UCSD-AML1 (cell line): ENCODE measurements at regions not wholly inside any gene's neighbourhood (a gene's known extent, or its start where the extent isn't known, plus 50 kb on each side); places are given as distances from the start of the nearest gene placed in this dataset.
"Not testable (repeated sequence)": the region's sequence is repeated elsewhere in the genome, so short reads cannot be mapped to it uniquely, and the experiment has no call there.

Experiments
- DNase-seq: peaks from one replicate; lab custom pipeline; 2025; ENCODE audit not compliant: unreplicated experiment; lab: John Stamatoyannopoulos, UW

DNA sequence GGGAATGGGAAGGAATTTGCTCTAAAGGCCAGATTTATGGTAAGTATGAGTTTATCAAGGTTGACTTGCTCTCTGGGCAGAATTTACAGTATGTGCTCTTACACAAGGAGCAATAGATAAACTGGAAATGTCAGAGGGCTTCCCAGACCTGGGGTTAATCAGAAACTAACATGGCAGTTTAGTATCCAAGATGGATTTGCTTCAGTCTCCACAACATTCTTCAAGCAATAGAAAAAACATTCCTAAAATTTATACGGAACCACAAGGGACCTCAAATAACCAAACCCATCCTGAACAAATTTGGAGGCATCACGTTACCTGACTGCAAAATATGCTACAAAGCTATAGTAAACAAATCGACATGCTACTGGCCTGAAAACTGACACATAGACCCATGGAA is 606.7 kb upstream of the CHRM3 start:
- DNase-seq = no peak

GRCh38 chr1:238778113-238778512 is 608.3 kb upstream of the CHRM3 start:
- no peak for DNase-seq

- DNase-seq = no peak
Observed at GRCh38 chr1:238777551-238777950, 608.8 kb upstream of the CHRM3 start.

- no peak for DNase-seq
Observed at GRCh38 chr1:238776126-238776525, 610.2 kb upstream of the CHRM3 start.

GRCh38 chr1:238772322-238772721 is 614.0 kb upstream of the CHRM3 start:
- no peak for DNase-seq

DNA sequence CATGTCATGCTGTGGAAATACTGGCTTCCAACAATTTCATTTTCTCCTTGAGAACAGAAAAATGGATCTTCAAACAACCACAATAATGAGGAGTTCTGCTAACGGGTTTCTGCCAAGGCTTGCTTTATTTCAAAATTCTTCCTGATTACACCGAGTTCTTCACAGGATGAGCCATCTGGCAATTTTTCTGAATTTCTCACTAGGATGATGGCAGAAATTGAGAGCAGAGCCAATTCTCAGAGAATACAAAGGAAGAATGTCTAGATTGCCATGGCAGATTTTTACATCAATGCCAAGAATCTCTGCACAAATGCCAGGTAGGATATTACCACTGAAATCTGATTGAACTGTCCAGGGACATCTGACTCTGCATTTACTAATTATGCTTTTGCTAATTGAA is 619.0 kb upstream of the CHRM3 start:
- no peak for DNase-seq

DNA sequence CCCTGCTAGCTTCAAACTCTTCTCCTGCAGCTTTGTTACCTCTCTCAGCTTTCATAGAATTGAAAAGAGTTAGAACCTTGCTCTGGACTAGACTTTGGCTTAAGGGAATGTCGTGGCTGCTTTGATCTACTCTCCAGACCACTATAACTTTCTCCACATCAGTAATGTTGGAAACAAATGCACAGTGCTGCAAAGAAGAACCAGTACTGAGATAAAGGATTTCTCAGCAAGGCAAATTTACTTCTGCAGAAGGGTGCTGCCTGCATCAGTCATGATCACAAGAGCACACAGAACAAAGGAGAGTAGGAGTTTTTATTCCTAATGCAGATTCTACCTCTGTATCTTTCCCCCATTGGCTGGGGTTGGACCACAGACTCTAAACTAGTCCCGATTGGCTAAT is 621.6 kb upstream of the CHRM3 start:
- no peak for DNase-seq

DNA sequence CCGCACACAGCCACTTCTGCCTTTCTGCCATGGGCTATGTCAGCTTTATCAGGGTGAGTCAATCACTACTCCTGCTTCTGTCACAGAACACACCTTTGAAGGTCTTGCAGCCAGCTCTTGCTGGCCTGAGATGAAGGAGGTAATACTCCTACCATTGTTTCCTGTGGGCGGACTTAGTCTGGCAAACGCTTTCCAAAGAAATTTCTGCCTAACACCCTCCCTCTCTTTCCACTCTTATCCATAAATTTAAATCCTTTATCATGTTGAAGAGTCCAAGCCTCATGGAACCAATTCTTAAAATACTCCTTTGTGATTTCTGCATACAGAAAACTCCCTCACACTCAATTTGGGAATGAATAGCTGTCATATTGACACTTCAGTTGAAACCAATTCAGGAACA is 633.1 kb upstream of the CHRM3 start:
- DNase-seq = no peak

- DNase-seq = no peak
Observed at GRCh38 chr1:238752327-238752726, 634.0 kb upstream of the CHRM3 start.

DNA sequence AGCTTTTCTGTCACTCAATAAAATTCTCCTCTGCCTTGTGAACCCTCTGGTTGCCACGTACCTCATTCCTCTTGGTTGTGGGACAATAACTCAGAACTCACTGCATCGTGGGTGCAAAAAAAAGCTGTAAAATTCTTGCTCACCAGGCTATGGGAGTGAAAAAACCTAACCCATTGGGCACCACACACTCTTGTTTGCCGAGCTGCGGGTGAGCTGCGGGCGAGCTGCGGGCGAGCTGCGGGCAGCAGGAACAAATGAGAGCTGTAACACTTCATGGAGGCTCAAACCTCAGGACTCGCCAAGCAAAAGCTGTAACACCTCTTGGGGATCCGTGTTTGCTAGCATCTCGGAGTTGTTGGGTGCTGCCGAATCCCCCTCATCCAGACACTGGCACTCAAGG is 641.3 kb upstream of the CHRM3 start:
- no peak for DNase-seq

DNA sequence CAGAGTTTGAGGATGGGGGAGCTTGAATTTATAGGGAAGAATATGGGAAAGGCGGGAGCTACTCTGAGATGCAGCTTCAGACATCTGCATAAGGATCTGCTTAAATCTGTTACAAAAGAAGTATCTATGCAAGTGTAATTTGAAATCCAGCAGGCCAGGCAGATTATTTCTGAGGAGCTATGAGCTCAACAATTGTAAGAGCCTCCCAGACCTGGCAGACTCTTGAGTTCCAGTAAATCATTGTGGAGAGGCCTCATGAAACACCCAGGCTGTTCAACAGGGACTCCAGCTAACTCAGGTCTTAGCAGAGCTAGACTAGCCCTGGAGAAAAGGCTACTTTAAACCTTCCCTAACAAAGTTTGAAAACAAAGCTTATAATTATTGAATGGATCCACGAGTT is 647.5 kb upstream of the CHRM3 start:
- DNase-seq = no peak

DNA sequence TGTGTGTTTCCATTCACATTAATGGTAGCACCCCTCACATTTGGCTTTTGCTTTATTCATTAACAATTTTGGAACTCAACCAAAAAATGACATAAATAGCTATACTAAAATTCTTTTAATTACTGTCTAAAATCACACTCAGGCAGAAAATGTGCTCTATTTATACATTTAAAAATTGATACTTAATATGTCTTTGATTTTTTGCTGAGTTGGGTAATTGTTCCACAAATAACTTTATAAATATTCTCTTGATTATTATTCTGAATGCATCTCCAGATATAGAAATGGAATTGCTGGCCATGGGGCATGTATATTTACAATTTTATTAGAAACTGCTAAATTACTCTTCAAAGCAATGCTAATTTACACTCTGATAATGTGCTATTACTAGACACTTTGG is 658.7 kb upstream of the CHRM3 start:
- no peak for DNase-seq

DNA sequence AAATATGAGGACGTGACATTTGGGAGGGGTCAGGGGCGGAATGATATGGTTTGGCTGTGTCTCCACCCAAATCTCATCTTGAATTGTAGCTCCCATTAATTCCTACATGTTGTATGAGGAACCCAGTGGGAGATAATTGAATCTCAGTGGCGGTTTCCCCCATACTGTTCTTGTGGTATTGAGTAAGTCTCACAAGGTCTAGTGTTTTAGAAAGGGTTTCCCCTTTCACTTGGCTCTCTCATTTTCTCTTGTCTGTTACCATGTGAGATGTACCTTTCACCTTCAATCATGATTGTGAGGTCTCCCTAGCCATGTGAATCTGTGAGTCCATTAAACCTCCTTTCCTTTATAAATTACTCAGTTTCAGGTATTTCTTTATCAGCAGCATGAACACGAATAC is 663.6 kb upstream of the CHRM3 start:
- DNase-seq = no peak

GRCh38 chr1:238710697-238711096 is 675.7 kb upstream of the CHRM3 start:
- DNase-seq = no peak

- no peak for DNase-seq
Observed at GRCh38 chr1:238701024-238701423, 685.3 kb upstream of the CHRM3 start.

GRCh38 chr1:238690415-238690814 is 696.0 kb upstream of the CHRM3 start:
- no peak for DNase-seq

DNA sequence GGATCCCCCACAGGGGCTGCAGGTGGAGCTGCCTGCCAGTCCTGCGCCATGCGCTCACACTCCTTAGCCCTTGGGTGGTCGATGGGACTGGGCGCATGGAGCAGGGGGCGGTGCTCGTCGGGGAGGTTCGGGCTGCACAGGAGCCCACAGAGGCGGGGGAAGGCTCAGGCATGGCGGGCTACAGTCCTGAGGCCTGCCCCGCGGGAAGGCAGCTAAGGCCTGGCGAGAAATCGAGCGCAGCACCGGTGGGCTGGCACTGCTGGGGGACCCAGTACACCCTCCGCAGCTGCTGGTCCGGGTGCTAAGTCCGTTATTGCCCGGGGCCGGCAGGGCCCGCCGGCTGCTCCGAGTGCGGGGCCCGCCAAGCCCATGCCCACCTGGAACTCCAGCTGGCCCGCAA is 701.8 kb upstream of the CHRM3 start:
- DNase-seq = not testable (repeated sequence)

- DNase-seq = no peak
Observed at GRCh38 chr1:238681451-238681850, 704.9 kb upstream of the CHRM3 start.

GRCh38 chr1:238681021-238681420 is 705.3 kb upstream of the CHRM3 start:
- no peak for DNase-seq

GRCh38 chr1:238677567-238677966 is 708.8 kb upstream of the CHRM3 start:
- no peak for DNase-seq

GRCh38 chr1:238675221-238675620 is 711.1 kb upstream of the CHRM3 start:
- DNase-seq = no peak

- no peak for DNase-seq
Observed at GRCh38 chr1:238674316-238674715, 712.1 kb upstream of the CHRM3 start.

DNA sequence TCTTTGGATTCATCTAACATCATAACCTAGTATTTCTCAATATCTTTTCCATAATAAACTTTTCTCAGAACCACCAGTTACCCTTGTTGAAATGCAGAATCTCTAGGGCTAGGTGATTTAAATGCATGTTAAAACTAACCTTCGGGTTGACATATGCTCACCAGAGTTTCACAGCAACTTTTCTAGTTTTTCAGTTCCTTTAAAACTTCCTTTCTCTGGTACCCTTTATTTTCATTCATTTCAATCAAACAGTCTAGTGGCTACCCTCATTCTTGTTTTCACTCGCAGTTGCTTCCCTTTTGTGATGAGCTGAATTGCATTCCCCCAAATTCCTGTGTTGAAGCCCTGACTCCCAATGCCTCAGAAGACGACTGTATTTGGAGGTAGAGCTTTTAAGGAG is 712.8 kb upstream of the CHRM3 start:
- DNase-seq = no peak

DNA sequence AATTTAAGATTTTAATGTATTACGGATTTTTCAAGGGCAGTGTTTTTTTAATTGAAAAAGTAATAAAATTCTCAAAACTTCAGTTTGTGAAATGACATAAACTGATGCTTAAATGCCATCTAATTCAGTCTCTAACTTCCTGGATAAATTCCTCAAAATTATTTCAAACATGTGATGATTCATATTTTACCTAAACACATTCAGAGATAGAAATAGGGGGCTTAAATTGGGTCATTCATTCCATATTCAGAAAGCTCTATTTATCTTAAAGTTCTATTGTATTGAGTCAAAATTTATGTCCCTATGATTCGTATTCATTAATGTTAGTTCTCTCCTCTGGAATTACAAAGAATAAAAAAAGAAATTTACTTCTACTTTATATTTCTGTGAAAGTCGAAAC is 713.6 kb upstream of the CHRM3 start:
- no peak for DNase-seq
